RWPE1 (cell line): ENCODE measurements at regions not wholly inside any gene's neighbourhood (a gene's known extent, or its start where the extent isn't known, plus 50 kb on each side); places are given as distances from the start of the nearest gene placed in this dataset.
"Not testable (repeated sequence)": the region's sequence is repeated elsewhere in the genome, so short reads cannot be mapped to it uniquely, and the experiment has no call there.

Experiments
- CTCF ChIA-PET: fragments of 350-600 bp; sonication (Branson Sonifier 250); formaldehyde crosslinking; extraction: SDS; loops from one replicate; lab custom pipeline; 2021; lab: Yijun Ruan, JAX
- POLR2A ChIA-PET: fragments of 400-600 bp; formaldehyde crosslinking; extraction: SDS; loops from one replicate; lab custom pipeline; 2020; ENCODE audit warnings: antibody characterized with exemption; ENCODE audit not compliant: low non-redundant PET; lab: Yijun Ruan, JAX
- DNase-seq: peaks from one replicate; pipeline ENCODE4 v3.0.0; 2012; ENCODE audit warnings: low spot score
- H3K27ac ChIP-seq: fragments of 450-650 bp; 2 replicates; pipeline ENCODE4 v1.5.1; 2017
- CTCF ChIP-seq: fragments of 450-650 bp; conservative IDR thresholded peaks from 2 replicates; pipeline ENCODE4 v1.5.1; 2017; ENCODE audit warnings: low read depth, mild to moderate bottlenecking

DNA sequence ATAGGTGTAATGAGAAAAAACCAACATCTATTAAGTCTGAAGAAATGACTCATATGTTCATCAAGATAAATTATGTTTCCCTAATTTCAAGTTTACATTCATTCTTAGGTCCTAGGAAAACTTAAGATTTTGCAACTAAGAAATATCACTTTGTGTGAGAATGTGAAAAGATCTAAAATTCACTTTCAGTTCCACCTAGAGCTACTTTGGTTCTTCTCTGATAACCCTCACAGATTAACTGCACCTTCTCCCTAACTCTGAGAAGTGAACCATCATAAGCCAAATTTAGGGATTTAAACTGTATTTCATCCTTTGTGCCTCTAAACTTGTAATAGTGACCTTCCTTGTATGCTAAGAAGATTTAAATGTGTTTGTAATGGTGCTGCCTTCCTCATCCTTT, 213.0 kb downstream of the FRK start:
- CTCF ChIA-PET: no interaction called here
- DNase-seq: no peak
- TF ChIP-seq CTCF: no peak
- H3K27ac ChIP-seq: no peak overlapping the region
- POLR2A ChIA-PET: no interaction called here

- TF ChIP-seq CTCF: no peak
- CTCF ChIA-PET: no interaction called here
- no peak overlapping the region for H3K27ac ChIP-seq
- POLR2A ChIA-PET: no interaction called here
- DNase-seq: no peak
These were observed 216.7 kb downstream of the FRK start for GRCh38 chr6:115843945-115844344.

- DNase-seq: no peak
- POLR2A ChIA-PET: no interaction called here
- CTCF ChIA-PET: no interaction called here
- no peak overlapping the region for H3K27ac ChIP-seq
- no peak for TF ChIP-seq CTCF
These were observed 218.4 kb downstream of the FRK start for GRCh38 chr6:115842338-115842737.

GRCh38 chr6:115839583-115840181, 221.0 kb downstream of the FRK start:
- DNase-seq: no peak
- no peak overlapping the region for H3K27ac ChIP-seq
- ChIA-PET CTCF (interaction anchor here (0.5 to 1.7 kb wide), 4 partner anchors 9 to 877 kb away, joined by 3 to 5 read pairs (median 4); no protein-coding TSS in a partner anchor), POLR2A (no interaction called here)
- TF ChIP-seq CTCF: no peak

DNA sequence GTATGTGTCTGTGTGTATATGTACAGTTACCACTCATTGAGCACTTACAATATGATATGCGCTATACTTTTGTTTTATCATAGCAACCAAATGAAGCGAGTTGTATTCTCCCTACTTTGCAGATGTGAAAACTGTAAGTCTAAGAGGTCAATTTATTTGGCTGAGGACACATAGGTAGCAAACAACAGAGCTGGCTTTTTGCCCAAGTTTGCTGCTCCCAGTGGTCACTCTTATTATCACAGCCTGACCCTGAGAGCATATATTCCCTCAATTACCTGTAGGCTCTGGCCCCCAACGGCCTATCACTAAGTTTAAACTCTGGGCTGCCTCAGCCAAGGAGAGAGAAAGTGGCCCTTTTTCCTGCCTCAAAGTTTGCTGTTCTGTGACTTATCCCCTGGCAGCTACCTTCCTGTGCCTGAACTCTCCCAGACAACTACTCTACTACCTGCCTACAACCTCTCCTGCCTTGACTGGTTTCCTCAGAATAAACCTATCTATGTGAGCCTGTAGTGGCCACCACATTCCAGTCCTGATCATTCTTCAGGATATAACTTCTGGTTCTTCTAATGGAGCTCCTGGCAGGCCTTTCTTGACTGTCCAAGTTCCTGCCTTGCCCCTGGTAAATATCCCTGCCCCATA, 221.8 kb downstream of the FRK start:
- peak; percentile 60 for TF ChIP-seq CTCF
- peak; percentile 53 for DNase-seq
- H3K27ac ChIP-seq: no peak overlapping the region
- ChIA-PET CTCF (interaction anchor here (0.5 to 1.7 kb wide), 6 partner anchors 8 to 1059 kb away, joined by 3 to 5 read pairs (median 3); no protein-coding TSS in a partner anchor), POLR2A (no interaction called here)

DNA sequence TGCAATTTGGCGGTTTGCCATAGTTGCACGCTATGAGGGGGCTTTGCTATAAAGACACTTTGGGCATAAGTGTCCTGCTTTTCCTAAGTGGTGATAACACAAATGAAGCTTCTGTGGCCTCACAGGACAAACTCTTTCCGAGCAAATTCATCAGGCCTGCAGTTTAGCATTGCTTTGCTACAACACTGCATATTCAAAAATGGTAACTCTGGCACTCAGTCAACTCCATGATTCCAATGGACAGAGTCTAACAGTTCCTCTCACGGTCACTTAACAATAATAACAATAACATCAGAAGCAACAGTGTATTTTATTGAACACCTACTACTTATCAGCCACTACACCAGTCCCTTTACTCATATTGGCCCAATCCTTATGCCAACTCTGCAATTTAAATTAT, 222.5 kb downstream of the FRK start:
- DNase-seq: no peak
- no peak for TF ChIP-seq CTCF
- ChIA-PET POLR2A (no interaction called here), CTCF (interaction anchor here (0.5 to 1.7 kb wide), 4 partner anchors 8 to 1059 kb away, joined by 3 to 5 read pairs (median 4); no protein-coding TSS in a partner anchor)
- no peak overlapping the region for H3K27ac ChIP-seq

DNA sequence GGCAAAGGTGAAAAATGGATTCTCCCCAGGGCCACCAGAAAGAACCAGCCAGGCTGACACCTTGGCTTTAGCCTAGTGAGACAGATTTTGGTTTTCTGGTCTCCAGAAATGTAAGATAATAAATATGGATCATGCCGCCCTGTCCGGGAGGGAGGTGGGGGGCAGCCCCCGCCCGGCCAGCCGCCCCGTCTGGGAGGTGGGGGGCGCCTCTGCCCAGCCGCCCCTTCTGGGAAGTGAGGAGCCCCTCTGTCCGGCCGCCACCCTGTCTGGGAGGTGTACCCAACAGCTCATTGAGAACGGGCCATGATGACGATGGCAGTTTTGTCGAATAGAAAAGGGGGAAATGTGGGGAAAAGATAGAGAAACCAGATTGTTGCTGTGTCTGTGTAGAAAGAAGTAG, 224.3 kb downstream of the FRK start:
- DNase-seq, POLR2A ChIA-PET, H3K27ac ChIP-seq, CTCF ChIA-PET: not testable (repeated sequence)
